Activated CD4-positive, alpha-beta T cell treated with anti-CD3 and anti-CD28 coated beads, Interleukin-2, amount 10 ng/mL, durations not matched to agents 7 days and 5 days (primary cell): ENCODE measurements at regions not wholly inside any gene's neighbourhood (a gene's known extent, or its start where the extent isn't known, plus 50 kb on each side); places are given as distances from the start of the nearest gene placed in this dataset.

Source experiments
- CTCF ChIA-PET: fragments of 350-600 bp; sonication (Branson Sonifier 250); formaldehyde crosslinking; loops from one replicate; lab custom pipeline; 2021; ENCODE audit warnings: antibody characterized with exemption; lab: Charles Lee
- POLR2A ChIA-PET: fragments of 350-600 bp; sonication (Branson Sonifier 250); formaldehyde crosslinking; loops from one replicate; lab custom pipeline; 2021; ENCODE audit warnings: antibody characterized with exemption; lab: Charles Lee
- DNase-seq: peaks from one replicate; pipeline ENCODE4 v3.0.0-alpha.2; 2020
- H3K27ac Mint-ChIP-seq: one replicate; pipeline ENCODE4 v1.8.0; 2021; ENCODE audit warnings: mild to moderate bottlenecking, moderate library complexity, mixed read lengths
- H3K27me3 Mint-ChIP-seq: one replicate; pipeline ENCODE4 v1.8.0; 2021; ENCODE audit warnings: mixed read lengths
- H3K36me3 Mint-ChIP-seq: one replicate; pipeline ENCODE4 v1.8.0; 2021; ENCODE audit warnings: low read depth, mixed read lengths
- H3K4me1 Mint-ChIP-seq: one replicate; pipeline ENCODE4 v1.8.0; 2021; ENCODE audit warnings: mixed read lengths
- H3K4me3 Mint-ChIP-seq: one replicate; pipeline ENCODE4 v1.8.0; 2021; ENCODE audit warnings: mild to moderate bottlenecking, moderate library complexity, mixed read lengths
- H3K9me3 Mint-ChIP-seq: one replicate; pipeline ENCODE4 v1.8.0; 2021; ENCODE audit warnings: mixed read lengths

DNA sequence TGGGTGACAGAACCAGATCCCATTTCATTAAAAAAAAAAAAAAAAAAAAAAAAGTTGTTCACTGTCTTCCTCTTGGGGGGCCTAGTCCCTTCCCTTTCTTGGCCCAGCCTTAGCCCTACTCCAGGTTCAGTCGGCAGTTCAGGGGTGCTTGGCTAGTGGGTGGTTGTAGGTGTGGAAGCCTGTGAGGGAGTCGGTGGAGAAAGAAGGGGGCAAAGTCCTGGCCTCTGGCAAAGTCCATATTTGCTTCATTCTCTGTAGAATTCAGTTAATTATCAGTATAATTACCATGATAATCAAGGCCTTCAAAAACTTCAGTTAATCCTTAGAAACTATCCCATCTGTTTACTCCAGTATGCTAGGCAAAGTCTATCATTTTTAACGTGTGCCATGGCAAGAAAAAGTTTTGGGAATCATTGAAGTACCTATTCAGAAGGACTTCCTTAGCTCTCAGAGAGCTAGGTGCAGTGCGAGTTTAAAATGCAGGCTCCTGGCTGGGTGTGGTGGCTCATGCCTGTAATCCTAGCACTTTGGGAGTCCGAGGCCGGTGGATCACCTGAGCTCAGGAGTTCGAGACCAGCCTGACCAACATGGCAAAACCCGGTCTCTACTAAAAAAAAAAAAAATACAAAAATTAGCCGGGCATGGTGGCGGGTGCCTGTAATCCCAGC lies 205.7 kb upstream of the ARG1 start:
- POLR2A ChIA-PET: no interaction called here

DNA sequence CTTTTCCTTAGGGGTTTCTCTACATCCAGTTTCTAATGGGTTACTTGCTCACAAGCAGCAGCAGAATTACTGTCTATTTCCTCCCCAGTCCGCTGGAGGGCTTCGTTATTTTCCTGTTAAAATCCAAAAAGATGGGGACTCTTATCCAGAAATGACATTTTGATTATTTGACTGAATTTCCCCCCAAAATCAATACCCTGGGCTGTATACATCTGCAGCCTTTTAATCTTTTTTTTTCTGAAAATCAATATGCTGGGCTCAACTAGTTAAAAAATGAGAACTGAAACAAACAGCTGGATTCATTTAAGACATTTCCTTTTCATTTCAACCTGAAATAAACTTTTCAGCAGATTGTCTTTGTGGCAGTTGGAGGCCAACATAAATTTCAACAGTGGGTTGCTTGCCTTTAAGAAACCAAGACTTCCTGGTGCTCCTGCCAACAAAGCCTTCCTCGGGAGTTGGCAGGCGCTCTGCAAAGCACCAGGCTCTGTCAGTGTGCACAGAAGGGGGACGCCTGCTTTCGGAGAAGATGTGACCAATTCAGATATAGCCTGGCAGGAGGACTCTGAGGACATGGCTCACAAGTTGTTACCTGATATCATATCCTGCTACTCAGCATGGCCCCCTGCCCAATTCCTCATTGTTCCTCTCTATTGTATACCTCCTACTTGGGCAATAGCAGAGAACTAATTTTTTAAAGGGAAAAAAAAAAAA lies 204.7 kb upstream of the ARG1 start:
- no peak for DNase-seq
- Mint-ChIP-seq H3K4me3 (no peak overlapping the region), H3K4me1 (peaks cover 13% of the 10 kb centered on the region), H3K27ac (no peak overlapping the region), H3K9me3 (peaks cover 2% of the 10 kb centered on the region), H3K27me3 (no peaks in the 10 kb centered on the region), H3K36me3 (no peaks in the 10 kb centered on the region)
- ChIA-PET CTCF (interaction anchor here (0.6 to 0.7 kb wide), 4 partner anchors 115 to 1305 kb away, joined by 3 to 4 read pairs (median 4); no protein-coding TSS in a partner anchor), POLR2A (no interaction called here)

More for the DNA sequence above, 205.7 kb upstream of the ARG1 start:
- Mint-ChIP-seq H3K27ac (no peak overlapping the region), H3K36me3 (no peaks in the 10 kb centered on the region), H3K4me3 (no peak overlapping the region), H3K4me1 (peaks cover 13% of the 10 kb centered on the region), H3K9me3 (peaks cover 2% of the 10 kb centered on the region), H3K27me3 (no peaks in the 10 kb centered on the region)
- DNase-seq: no peak
- CTCF ChIA-PET: interaction anchor here (0.7 kb wide), 1 partner anchor 167 kb away, joined by 4 read pairs; no protein-coding TSS in a partner anchor

DNA sequence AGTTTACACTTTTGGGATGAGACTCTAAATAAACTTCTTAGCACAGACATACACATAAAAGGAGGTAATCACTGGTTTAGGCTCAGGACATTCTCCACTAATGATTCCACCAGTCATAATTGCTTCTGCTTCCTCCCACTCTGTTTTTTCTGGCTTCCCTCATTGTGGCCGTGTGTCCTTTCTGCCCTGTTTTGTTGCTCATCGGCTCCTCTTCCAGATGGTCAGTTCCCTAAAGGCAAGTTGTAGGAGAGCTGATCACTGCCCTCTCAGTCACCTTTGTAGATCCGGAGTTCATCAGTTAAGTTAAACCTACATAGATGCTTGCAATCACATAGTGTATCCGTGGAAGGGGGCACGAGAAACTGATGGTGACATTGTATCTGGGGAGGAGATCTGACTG lies 200.5 kb upstream of the ARG1 start:
- ChIA-PET CTCF (no interaction called here), POLR2A (no interaction called here)
- no peaks in the 10 kb centered on the region for H3K9me3 Mint-ChIP-seq
- H3K4me1 Mint-ChIP-seq: peaks cover 7% of the 10 kb centered on the region
- no peaks in the 10 kb centered on the region for H3K36me3 Mint-ChIP-seq
- DNase-seq: no peak
- H3K27me3 Mint-ChIP-seq: no peaks in the 10 kb centered on the region
- H3K27ac Mint-ChIP-seq: no peak overlapping the region
- H3K4me3 Mint-ChIP-seq: no peak overlapping the region

DNA sequence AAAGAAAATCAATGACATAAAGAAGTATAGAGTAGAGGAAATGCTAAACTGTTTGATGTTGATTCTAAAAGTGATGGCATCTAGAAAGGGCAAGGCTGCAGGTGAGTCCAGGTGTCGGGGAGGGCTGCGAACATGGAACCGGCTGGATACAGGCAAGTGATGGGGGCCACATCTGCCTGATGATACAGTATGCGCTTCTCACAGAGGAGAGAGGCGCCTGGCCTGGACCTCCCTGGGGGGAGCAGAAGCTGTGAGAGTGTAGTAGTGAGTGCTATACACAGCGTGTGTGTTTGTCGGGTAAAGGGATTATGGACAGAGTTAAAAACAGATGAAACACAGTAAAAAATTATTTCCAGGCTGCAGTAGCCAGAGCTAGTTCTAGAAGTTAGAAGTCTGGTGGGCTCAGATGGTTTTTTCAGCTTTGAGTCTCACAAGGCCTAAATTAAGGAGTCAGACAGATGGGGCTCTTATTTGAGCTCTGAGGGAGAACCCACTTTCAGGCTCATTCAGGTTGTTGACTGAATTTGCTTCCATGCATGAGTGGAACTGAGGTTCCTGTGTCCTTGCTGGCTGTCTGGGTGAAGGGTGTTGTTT lies 195.8 kb upstream of the ARG1 start:
- Mint-ChIP-seq H3K4me3 (no peak overlapping the region), H3K36me3 (no peaks in the 10 kb centered on the region), H3K9me3 (no peaks in the 10 kb centered on the region), H3K4me1 (no peaks in the 10 kb centered on the region), H3K27ac (no peak overlapping the region), H3K27me3 (no peaks in the 10 kb centered on the region)
- CTCF ChIA-PET: no interaction called here
- DNase-seq: no peak
- POLR2A ChIA-PET: no interaction called here

DNA sequence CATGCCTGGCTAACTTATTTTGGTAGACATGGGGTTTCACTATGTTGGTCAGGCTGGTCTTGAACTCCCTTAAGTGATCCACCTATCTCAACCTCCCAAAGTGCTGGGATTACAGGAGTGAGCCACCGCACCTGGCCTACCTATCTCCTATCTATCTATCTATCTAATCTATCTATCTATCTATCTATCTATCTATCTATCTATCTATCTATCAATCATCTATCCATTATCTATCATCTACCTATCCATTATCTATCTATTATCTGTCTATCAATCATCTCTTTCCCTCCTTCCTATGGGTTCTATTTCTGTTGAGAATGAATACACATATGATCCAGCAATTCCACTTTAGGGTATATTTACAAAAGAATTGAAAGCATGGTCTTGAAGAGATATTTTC lies 194.2 kb upstream of the ARG1 start:
- Mint-ChIP-seq H3K4me3 (no peak overlapping the region), H3K9me3 (no peaks in the 10 kb centered on the region), H3K27me3 (no peaks in the 10 kb centered on the region), H3K36me3 (no peaks in the 10 kb centered on the region), H3K4me1 (no peaks in the 10 kb centered on the region), H3K27ac (no peak overlapping the region)
- no peak for DNase-seq
- POLR2A ChIA-PET: no interaction called here
- CTCF ChIA-PET: no interaction called here

DNA sequence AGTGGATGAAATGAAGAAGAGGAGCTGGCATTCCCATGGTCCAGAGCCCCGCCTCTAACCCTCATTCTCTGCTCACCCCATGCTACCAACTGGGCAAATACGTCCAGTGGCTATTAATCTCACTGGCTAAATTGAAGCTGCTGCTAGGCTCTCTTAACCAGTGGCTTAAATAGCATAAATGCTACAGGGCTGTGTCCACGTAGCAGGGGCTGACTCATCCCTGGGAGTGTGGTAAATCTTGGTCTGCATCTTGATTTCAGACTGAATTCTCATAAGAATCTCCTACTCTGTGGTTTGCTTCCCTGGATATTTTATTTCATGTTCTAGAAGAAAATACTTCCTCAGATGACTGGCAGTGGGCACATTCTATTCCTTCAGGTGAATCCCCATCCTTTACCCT lies 193.1 kb upstream of the ARG1 start:
- no peaks in the 10 kb centered on the region for H3K9me3 Mint-ChIP-seq
- no peak for DNase-seq
- H3K4me1 Mint-ChIP-seq: no peaks in the 10 kb centered on the region
- H3K4me3 Mint-ChIP-seq: no peak overlapping the region
- CTCF ChIA-PET: no interaction called here
- POLR2A ChIA-PET: no interaction called here
- H3K36me3 Mint-ChIP-seq: no peaks in the 10 kb centered on the region
- no peaks in the 10 kb centered on the region for H3K27me3 Mint-ChIP-seq
- H3K27ac Mint-ChIP-seq: no peak overlapping the region

DNA sequence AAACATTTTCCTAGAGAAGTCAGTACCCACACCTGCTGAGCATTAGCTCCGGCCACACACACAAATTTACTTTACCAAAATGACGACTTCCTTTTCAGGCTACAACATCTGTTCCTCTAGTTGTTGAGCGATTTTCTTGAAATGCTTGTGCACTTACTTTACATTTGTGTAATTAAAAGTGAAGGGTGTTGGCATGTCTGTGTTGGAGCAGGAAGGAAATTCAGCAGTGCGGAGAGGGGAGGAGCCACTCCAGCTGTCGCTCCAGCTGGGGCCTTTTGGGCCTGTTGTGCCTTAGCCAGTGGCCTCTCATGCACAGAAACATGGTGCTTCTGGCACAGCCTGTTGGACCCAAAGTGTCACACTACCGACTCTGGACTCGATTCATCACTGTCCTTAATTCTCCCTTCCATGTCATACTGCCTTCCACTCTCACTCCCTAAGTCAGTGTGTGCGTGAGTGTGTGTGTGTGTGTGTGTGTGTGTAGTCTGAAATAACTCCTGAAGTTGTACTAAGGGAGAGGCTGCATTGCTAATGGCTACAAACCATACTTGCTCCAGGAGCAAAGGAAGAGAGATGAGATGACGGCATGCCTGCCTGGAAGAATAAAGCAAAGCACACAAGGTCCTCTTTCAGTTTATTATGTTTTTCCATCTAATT lies 191.8 kb upstream of the ARG1 start:
- no peak for DNase-seq
- H3K4me1 Mint-ChIP-seq: no peaks in the 10 kb centered on the region
- peaks cover 3% of the 10 kb centered on the region for H3K36me3 Mint-ChIP-seq
- no peak overlapping the region for H3K4me3 Mint-ChIP-seq
- ChIA-PET CTCF (no interaction called here), POLR2A (interaction anchor here (0.7 kb wide), 1 partner anchor 8 kb away, joined by 3 read pairs; no protein-coding TSS in a partner anchor)
- no peaks in the 10 kb centered on the region for H3K27me3 Mint-ChIP-seq
- no peak overlapping the region for H3K27ac Mint-ChIP-seq
- H3K9me3 Mint-ChIP-seq: no peaks in the 10 kb centered on the region

DNA sequence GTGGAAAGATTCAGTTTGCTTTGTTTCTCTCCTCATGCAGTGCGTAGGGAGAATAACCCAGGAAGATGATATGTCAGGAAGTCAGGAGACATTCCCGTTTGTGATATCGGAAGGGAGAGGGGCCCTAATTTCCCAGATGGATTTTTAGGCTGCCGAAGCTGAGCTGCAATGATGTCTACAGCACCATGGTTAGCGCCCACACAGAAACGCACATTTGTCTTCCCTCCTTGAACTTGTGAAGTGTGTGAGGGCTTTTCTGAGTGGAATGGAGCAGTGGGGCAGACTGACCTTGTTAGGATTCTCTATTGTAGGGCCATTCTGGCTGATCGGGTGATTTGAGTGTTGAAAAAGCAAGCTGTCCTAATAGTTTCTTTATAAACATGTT lies 191.3 kb upstream of the ARG1 start:
- DNase-seq: no peak
- Mint-ChIP-seq H3K27me3 (no peaks in the 10 kb centered on the region), H3K4me3 (no peak overlapping the region), H3K4me1 (no peaks in the 10 kb centered on the region), H3K36me3 (peaks cover 3% of the 10 kb centered on the region), H3K27ac (no peak overlapping the region), H3K9me3 (no peaks in the 10 kb centered on the region)
- ChIA-PET CTCF (no interaction called here), POLR2A (no interaction called here)

DNA sequence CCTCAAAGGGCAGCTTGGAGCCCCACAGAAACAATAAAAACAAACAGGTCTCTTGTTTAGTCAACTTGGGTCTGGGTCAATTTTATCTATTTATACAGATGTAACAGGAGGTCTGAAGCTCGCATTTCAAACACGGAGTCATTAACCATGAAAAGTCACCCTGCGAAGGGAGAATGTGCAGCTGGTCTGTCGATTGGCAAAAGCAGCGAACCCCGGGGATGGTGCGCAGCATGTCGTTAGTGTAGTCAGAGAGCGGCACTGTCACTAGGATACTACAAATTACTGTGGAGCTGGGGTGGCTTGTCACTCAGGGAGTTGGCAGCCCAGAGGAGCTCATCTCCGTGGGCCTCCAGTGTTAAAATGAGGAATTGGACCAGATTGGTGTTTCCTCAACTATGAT lies 190.4 kb upstream of the ARG1 start:
- H3K4me3 Mint-ChIP-seq: no peak overlapping the region
- ChIA-PET POLR2A (no interaction called here), CTCF (no interaction called here)
- H3K27me3 Mint-ChIP-seq: no peaks in the 10 kb centered on the region
- no peaks in the 10 kb centered on the region for H3K9me3 Mint-ChIP-seq
- H3K27ac Mint-ChIP-seq: no peak overlapping the region
- H3K36me3 Mint-ChIP-seq: peaks cover 3% of the 10 kb centered on the region
- no peaks in the 10 kb centered on the region for H3K4me1 Mint-ChIP-seq
- DNase-seq: no peak

DNA sequence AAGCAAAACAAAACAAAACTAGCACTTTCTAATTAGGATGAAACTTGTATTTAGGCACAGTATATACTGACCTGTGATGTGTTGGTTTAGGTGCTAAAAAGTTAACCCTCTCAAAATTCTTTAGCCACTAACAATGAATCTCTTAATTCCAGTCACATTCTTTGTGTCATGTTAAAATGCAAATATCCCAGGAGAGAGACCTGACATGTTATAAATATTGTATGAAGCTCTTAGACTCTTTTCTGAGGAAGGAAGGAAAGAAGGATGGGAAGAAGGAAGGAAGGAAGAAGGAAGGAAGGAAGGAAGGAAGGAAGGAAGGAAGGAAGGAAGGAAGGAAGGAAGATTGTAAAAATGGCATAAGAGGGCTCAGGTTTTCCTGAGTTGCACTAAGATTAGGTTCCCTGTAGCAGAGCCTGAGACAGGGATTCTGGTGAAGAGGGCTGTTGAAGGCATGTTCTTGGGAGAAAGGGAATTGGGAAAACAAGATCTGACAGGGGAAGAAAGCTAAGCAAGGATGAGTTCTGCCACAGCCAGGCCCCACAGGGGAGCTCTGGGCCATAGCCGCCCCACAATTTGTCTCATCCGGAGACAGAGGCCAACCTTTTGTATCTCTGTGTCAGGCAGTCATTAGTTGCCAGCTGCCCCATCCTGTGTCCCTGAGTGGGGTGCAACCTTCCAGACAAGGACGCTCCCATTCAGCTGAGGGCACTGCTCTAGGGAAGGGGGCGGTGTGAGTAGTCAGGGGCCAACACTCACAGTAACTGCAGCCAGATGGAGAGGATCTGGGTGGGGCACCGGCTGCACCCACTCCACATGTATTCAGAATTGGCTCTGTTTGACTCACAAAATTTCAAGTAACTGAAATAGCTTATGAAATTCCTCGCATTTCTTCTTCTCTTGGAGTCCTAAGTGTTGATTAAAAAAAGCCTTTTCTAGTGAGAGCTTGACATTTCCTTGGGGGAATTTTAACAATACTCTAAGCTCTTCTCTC lies 189.3 kb upstream of the ARG1 start:
- no peaks in the 10 kb centered on the region for H3K4me1 Mint-ChIP-seq
- no peaks in the 10 kb centered on the region for H3K9me3 Mint-ChIP-seq
- DNase-seq: no peak
- peaks cover 3% of the 10 kb centered on the region for H3K36me3 Mint-ChIP-seq
- ChIA-PET POLR2A (no interaction called here), CTCF (interaction anchor here (1.0 kb wide), 1 partner anchor 184 kb away, joined by 3 read pairs; no protein-coding TSS in a partner anchor)
- H3K27ac Mint-ChIP-seq: no peak overlapping the region
- no peaks in the 10 kb centered on the region for H3K27me3 Mint-ChIP-seq
- no peak overlapping the region for H3K4me3 Mint-ChIP-seq

DNA sequence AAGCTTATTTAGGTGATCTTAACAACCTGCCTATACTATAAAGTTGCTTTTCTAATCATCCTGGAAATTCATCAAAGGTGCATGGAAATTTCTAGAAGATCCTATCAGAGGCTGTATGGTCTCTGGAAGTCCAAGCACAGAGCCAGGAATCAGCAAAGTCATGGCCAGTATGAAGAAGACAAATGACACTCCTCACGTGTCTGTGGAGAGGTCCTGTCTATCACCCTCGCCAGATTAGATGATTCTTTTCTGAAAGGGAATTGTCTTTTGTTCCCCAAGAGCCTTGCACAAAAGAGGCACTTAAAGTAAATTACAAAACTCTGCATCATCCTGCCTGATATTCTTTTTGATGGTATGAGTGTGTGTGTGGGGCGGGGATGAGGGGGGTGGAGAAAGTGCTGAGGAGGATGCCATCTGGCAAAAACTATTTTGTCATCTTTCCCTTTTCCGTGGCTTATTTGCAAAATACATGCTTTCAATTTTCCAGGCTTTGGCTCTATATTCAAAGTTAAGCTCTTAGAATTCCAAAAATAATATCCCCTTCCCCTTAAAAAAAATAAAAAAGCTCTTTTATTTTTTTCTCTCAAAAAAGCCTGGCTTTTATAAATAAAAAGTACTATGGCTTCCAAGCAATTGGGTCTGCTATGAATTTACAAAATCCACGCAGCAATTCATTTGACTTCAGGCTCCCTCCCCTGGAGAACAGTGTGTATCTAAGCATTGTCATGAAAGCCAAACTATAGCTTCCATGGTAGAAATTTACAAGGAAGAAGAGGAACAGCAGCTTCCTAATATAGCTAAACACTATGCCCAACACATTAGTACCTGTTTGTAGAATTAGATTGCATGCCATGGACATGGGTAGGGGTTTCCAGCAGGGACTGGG lies 185.2 kb upstream of the ARG1 start:
- DNase-seq: no peak
- Mint-ChIP-seq H3K27me3 (no peaks in the 10 kb centered on the region), H3K4me3 (no peak overlapping the region), H3K4me1 (no peaks in the 10 kb centered on the region), H3K27ac (no peak overlapping the region), H3K36me3 (peaks cover 3% of the 10 kb centered on the region), H3K9me3 (no peaks in the 10 kb centered on the region)
- POLR2A ChIA-PET: no interaction called here
- CTCF ChIA-PET: no interaction called here
